OCI-LY1 (cell line): ENCODE measurements at regions not wholly inside any gene's neighbourhood (a gene's known extent, or its start where the extent isn't known, plus 50 kb on each side); places are given as distances from the start of the nearest gene placed in this dataset.

Experiments
- EZH2 ChIP-seq: fragments of 200-600 bp; sonication (generic), shearing (Covaris generic); IDR thresholded peaks from 2 replicates; pipeline ENCODE4 v1.8.0; 2017; ENCODE audit warnings: borderline replicate concordance, mixed run types, mild to moderate bottlenecking, antibody characterized with exemption, low read length, moderate library complexity, mixed read lengths
- TF ChIP-seq, protein P1 (sequence below): fragments of 200-600 bp; sonication (generic), shearing (Covaris generic); IDR thresholded peaks from 2 replicates; pipeline ENCODE4 v1.5.1; 2017; ENCODE audit warnings: mild to moderate bottlenecking, antibody characterized with exemption, low read length, moderate library complexity, mixed read lengths

DNA sequence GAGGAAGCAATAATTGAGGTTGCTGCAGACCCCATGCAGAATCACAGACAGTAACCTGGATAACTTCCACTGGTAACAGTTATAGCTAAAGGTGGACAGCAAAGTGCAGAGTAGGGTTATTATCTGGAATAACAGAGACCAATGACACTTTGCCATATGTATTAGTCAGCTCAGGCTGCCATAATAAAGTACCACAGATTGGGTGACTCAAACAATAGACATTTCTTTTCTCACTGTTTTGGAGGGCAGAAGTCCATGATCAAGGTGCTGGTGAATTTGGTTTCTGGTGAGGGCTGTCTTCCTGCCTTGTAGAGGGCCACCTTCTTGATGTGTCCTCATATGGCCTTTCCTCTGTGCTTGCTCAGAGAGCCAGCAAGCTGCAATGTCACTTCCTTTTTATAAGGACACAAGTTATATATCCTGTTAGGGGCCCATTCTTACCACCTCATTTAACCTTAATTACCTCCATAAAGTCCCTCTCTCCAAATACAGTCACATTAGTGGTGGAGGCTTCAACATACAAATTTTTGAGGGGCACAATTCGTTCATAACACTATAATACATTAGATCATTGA, 191.0 kb upstream of the LRP1B start:
- TF ChIP-seq, protein P1, sequence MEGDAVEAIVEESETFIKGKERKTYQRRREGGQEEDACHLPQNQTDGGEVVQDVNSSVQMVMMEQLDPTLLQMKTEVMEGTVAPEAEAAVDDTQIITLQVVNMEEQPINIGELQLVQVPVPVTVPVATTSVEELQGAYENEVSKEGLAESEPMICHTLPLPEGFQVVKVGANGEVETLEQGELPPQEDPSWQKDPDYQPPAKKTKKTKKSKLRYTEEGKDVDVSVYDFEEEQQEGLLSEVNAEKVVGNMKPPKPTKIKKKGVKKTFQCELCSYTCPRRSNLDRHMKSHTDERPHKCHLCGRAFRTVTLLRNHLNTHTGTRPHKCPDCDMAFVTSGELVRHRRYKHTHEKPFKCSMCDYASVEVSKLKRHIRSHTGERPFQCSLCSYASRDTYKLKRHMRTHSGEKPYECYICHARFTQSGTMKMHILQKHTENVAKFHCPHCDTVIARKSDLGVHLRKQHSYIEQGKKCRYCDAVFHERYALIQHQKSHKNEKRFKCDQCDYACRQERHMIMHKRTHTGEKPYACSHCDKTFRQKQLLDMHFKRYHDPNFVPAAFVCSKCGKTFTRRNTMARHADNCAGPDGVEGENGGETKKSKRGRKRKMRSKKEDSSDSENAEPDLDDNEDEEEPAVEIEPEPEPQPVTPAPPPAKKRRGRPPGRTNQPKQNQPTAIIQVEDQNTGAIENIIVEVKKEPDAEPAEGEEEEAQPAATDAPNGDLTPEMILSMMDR, result no peak
- no peak for TF ChIP-seq EZH2
